Pulmonary artery endothelial cell (primary cell): ENCODE measurements at regions not wholly inside any gene's neighbourhood (a gene's known extent, or its start where the extent isn't known, plus 50 kb on each side); places are given as distances from the start of the nearest gene placed in this dataset.

ENCODE experiments used
- DNase-seq: peaks from one replicate; pipeline ENCODE4 v3.0.0-alpha.2; 2011; ENCODE audit warnings: low read depth, low spot score

DNA sequence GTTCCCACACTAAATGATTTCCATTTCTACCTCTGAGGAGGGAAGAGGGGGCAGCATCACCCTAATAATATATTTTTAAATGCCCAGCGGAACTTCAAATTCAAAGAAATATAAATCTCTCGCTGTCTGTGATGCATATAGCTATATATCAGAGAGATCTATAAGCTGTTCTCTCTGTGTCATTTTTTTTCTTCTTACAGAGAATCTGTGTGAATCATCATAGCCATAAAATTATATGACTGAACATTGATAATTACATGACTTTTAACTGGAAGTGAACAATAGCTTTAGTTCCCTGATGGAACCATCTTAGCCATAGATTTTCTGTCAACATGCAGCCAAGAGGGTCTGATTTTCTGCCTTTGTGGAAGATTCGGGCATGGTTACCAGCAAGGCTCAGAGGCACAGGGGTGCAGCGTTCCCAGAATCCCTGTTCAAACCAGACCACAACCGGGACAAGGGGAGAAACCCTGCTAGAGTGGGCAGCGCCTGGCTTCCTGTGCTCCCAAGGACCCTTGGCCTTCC is 93.7 kb upstream of the OSMR start:
- DNase-seq, result no peak

DNA sequence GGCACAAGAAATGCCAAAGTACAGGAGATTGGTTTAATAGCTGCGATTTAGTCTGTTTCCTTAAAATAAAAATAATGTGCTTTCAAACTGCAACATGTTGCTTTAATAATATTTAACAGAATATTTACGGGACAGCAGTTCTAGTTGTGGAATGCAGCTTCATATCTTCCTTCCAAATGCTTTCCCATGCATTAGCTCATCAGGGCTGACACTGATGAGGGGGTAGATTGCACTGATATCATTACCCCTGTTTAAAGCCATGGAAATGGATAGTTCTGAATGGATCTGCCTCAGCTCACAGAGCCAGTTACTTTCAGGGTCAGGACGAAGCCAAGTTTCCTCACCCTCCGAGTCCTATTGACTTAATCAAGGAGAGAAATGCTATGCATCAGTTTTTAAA is 93.2 kb upstream of the OSMR start:
- no peak for DNase-seq

DNA sequence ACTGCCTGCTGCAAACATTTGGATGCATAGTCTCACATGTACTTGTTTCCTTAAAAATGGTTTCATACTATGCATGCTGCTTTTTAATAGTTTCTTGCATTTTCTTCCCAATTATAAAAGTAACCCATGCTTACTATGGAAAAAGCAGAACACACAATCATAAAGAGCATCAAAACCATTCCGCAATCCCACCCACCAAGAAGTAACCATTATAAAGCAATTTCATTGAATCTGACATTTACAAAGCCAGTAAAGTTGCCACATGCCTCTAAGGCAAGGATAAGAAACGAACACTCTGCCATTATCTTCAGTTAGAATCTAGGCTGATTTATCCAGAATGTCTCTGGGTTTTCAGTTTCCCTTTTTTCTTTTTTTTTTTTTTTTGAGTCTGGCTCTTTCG is 92.7 kb upstream of the OSMR start:
- no peak for DNase-seq

DNA sequence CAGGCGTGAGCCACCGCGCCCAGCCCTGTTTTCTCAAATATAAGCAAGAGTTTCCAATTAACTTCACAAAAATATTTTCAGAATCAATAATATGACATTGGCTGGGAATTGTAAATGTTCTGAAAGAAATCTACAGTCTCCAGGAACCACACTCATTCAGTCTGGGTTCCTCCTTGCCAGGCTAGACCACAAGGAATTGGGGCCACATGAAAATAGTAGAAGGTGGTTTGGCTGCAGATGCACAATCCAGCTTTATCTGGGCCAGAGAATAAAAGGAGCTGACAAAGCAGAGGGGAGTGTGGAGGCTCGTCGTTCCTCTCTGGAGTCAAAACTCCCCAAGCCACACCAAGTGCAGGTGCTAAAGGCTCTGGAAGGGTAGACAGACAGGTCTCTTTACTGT is 92.0 kb upstream of the OSMR start:
- no peak for DNase-seq

DNA sequence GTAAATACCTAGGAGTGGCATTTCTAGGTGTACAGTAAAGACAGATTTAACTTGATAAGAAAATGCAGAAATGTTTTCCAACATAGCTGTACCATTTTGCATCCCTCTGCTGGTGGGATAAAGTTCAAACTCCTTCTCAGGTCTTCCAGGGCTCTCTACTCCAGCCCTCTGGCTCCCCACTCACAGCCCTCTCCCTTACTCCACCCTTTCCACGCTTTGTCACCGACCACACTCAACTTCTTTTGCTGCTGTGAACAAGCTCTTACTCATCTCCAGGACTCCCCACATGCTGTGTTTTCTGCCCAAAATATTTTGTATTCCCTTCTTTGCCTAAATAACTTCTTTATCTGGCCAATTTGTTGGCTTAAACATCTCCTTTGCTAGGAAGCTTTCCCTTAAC is 90.6 kb upstream of the OSMR start:
- DNase-seq, result no peak

DNA sequence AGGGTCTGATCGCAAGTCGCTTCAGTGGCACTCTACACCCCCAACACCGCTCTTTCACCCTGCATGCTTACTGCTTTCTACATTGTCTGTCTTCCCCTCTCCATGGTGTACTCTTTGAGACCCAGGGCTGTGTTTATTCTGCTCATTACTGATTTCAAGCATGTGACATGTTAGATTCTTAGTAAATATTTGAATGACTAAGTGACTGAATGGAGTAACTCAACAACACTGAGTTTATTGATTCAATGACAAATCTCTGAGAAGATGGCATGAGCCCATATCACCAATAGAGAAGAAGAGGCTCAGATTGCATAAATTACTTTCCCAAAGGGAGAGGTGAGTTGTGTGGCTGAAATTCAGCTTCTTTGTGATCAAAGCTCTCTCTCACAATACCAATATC is 89.7 kb upstream of the OSMR start:
- no peak for DNase-seq

DNA sequence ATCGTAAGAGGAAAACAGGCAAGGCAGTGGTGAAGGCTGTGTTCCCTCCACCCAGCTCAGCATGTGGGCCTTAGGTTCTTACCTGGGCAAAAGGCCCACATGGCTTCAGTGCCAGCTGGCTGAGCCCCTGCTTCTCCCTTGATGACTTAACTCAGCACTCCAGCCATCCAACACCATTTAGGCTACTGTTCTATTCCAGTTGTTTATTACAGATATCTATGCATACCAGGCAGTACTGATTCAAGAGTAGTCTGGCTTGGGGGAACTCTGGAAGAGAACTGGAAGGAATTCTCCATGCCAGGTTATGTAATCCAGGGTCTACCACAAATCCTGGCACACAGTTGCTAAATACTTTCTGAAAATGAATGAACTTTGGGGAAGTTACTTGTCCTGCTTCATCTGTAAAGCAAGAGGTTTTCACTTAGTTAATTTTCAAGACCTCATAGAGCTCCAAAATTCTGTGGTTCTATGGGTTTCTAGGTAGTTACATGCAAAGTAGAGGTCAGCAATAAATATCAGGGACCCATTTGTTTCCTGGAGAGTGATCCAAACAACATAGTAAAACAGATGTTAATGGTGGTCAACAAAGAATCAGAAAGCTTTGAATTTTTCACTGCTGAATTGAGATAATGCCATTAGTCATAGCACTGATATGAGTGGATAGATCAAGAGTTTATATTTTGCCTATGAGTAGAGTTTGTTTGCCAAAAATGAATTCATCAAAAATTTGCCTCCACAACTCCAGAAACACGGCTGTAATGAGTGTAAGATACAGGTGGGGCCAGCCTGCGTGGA is 88.2 kb upstream of the OSMR start:
- no peak for DNase-seq

DNA sequence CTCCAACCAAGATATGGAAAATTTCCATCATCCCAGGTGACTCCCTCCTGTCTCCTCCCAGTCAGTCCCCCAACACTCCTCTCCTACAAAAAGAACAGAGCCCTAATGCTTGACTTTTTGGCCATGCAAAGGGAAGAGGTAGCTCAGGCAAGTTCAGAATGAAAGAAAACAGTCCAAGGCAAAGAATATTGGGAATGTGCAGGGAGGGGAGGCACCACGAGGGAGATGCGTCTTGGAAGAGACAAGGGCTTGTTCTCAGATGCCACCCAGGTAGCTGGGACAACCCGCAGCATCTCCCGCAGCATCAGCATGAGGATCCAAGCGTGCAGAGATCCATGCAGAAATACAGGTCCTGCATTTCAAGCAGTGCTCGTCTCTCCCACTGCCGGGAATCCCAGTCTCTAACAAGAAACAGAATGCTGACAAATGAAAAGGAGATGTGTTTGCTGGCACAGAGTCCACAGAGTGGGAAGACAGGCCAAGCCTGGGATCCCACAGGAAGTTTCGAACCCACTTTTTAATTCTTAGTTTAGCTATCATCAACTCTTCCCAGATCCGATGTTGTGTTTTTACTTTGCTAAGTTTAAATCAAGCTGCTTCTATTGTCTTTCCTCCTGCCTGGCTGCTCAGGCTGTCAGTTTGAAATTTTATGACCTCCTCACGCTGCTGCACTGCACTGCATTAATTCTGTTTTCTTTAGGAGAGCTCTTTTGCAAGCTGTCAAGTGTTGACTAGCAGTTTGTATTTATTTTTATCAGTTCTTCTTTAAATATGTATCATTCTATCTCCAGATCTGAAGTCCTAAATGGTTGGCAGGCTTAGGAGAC is 86.8 kb upstream of the OSMR start:
- DNase-seq, result no peak

DNA sequence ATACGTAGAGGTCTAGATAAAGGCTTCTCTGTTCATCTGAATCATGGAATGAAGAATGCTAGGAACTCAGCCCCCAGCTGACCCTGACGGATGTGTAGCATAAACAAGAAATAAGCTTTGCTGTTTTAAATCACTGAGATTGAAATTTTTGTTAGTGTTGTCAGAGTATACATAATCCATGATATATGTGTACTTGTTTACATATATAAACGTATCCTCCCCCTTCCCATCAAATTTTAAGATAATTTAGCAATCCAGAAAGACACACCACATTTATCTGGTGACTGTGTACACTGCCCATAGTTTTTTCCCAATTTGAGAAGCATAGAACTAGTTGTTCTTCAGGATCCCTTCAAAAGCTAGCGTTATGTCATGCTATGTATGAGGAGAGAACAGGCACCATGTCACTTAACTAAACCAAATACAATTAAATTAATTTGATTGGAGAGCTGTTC is 80.8 kb upstream of the OSMR start:
- DNase-seq, result no peak

DNA sequence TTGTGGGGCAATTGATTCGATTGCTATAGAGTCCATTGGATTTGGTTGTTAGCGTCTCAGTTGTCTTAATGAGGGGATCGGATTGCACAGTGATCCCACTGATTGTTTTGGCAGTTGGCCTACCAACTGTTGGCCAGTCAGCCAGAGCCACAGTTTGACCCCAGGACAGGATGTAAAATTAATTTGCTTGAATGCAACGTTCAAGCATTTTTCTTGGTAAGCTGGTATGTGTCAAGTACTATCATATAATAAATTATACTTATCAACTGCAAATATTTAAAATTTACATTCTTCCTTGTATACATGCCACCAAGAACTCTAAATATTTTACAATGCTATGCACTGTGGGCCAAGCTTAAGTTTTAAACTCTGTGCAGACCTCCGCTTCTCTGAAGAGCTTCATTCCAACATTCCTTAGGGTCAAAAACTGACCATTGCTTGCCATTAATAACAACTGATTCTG is 80.4 kb upstream of the OSMR start:
- no peak for DNase-seq

DNA sequence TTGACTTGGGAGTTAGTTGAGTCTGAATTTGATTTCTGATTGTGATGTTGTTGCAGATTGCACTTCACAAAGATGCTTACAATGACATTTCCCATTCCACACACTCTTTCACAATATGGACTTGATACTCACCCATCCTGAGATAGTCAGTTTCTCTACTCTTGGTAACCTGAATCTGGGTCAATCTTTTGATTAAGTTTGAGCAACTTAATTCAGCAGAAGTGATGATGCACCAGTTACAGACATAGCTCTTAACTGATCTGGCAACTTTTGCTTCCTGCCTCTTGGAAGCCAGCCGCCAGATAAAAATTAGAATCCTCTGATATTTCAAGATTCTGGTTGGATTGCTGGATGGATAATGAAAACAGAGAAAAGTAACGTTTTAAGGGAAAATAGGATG is 79.7 kb upstream of the OSMR start:
- DNase-seq, result no peak

DNA sequence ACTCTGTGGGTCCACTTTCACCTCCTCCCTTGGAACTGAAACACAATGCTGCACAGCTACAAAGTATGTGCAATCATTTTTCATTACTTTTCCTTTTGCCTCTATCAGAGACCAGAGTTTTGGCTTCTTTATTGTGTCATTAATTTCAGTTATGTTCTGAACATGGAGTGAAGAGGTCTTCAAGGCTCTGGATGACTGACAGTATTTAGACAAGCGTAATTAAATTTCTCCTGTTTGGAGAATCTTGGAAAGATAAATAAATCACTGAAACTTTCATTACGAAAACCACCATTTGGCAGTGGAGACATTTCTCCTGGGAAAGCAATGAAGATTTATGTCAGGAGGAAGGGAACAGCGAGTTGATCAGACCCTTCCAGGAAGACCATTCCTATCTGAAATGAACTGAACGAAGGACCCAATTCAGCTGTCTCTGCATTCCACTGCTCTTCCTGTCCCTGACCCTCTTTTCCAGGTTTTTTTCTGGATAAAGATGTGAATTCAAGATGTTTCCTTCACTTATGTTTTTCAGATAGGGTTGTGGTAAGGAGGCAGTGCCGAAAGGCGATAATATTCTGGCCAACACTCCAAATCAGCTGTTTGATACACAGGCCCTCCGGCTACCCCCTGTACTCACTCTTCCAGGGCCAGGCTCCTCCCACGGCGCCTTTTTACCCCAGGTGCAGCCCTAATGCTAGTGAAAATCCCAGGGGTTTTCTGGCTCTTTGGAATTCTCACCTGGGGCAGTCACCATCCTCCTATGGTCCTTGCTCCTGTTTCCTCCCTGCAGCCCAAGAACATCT is 77.2 kb upstream of the OSMR start:
- no peak for DNase-seq

DNA sequence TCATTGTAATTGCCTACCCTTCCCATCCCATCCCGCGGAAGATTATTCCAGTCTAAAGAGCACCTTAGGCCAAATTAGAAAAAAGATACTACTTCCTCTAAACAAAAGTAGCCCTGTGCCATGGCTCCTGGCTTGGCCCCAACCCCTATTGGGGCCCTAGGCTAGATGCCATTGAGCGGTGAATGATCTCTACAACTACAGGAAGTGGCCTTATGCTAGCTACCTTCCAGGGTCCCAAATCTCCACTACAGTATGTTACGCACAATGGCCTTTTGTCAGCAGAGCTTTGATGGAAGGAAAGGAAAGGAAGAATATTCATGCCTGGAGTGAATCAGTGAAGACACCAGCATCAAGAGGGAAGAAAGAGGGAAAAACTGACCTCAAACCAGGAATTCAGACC is 73.3 kb upstream of the OSMR start:
- no peak for DNase-seq

DNA sequence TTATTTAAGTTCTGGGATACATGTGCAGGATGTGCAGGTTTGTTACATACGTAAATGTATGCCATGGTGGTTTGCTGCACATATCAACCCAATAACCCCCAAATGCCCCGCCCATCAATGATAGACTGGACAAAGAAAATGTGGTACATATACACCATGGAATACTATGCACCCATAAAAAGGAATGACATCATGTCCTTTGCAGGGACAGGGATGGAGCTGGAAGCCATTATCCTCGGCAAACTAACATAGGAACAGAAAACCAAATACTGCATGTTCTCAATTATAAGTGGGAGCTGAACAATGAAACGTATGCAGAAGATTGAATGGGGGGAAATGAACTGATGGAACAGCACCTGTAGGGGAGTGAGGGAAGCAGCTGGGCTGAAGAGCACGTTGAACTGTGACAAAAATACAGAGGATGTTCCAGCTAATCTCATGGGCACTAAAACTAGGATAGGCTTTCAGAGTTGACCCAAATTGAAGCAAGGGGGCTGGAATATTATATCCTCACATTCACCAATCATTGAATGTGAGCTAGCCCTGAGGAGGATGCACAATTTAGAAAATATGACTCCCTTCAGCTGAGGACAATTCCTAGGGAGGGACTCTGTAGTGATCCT is 70.5 kb upstream of the OSMR start:
- no peak for DNase-seq

DNA sequence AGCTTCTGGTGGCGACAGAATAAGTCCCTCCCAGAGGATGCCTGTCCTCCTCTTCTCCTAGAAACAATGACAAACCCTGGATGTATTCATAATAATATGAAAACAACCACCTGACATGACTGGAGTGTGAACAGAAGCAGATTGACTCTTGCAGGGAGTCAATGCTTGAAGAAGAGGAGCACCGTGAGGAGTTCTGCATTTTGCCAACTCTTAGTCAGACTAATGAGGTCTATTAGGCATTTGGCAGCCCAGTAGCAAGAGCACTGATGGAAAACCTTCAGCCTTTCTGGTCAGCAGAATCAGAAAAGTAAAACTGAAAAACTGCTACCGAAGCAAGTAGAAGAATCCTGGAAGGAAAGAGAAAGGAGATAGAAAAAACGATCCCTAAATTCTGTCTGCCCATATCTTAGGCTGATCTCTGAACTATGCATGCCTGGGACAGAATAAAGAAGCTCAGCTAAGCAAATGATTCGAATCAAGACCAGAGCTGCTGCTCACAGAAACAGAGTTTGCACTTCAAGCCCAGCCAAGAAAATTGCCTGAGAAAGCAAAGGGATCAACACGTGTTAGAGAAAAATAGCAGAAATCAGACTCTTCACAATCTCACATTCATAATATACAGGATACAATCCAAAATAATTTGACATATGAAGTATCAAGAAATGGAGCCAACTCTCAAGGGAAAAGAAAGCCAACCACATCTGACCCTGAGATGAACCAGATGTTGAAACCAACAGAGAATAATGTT is 69.5 kb upstream of the OSMR start:
- no peak for DNase-seq

DNA sequence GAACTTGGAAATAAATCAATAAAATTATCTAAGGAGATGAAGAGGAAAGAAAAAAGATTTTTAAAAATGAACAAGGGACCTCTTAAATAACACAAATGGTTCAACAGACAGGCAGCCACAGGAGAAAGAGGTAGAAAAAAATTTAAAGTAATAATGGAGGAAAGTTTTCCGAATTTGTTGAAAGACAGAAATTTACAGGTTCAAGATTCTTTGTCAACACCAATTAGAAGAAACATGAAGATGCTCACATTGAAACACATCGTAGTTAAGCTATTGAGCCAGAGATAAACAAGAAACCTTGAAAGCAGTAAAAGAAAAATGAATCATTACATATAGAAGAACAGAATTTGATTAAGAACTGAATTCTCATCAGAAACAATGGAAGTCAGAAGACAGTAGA is 68.7 kb upstream of the OSMR start:
- DNase-seq, result no peak

DNA sequence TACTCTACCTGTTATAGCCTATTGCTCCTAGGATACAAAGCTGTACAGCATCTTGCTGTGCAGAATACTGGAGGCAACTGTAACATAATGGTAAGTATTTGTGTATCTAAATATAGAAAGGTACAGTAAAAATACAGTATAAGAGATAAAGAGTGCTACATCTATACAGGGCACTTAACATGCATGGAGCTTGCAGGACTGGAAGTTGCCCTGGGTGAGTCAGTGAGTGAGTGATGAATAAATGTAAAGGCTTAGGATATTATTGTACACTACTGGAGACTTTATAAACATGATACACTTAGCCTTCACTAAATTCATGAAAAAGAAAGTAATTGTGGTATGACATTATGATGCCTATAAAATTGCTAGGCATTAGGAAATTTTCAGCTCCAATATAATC is 65.5 kb upstream of the OSMR start:
- no peak for DNase-seq

DNA sequence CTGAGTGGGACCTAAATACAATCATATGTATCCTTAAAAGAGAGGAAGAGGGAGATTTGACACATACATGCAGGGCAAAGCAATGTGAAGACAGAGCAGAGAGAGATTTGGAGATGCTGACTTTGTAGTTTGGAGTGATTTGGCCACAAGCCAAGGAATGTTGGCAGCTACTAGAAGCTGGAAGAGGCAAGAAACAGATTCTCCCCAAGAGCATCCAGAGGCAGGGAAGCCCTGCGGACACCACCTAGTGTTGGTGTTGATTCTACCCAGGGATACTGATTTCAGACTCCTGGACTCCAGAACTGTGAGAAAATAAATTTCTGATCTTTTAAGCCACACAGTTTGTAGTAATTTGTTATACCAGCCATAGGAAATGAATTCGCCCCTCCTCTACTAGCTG is 64.9 kb upstream of the OSMR start:
- peak; percentile 13 for DNase-seq

DNA sequence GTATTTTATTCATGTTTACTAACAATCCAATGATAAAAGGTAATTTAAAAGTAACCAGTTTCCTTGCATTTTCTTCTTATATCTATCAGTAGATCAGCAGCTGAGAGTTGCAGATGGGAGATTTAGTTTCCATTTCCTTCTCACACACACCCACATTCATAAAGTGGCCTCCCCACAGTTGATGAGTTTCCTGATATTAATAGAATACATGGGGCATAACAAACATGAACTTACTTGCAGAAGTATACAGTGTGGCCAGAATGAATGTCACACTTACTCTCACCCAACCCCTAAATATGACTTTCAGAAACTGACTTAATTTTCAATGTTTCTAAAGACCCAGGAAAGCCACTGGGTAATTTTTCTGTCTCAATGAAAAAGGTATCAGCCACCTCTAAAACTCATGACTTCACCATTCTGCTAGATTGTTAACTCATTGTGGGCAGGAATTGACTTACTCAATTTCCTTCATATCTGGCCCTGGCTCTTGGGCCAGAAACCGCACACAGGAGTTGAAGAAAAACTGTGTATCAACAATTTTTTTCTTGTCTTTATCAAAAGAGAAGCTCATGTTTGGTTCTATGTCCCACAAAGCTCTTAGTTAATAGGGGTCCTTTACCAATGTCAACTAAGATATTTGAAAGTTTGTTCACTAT is 63.5 kb upstream of the OSMR start:
- no peak for DNase-seq

DNA sequence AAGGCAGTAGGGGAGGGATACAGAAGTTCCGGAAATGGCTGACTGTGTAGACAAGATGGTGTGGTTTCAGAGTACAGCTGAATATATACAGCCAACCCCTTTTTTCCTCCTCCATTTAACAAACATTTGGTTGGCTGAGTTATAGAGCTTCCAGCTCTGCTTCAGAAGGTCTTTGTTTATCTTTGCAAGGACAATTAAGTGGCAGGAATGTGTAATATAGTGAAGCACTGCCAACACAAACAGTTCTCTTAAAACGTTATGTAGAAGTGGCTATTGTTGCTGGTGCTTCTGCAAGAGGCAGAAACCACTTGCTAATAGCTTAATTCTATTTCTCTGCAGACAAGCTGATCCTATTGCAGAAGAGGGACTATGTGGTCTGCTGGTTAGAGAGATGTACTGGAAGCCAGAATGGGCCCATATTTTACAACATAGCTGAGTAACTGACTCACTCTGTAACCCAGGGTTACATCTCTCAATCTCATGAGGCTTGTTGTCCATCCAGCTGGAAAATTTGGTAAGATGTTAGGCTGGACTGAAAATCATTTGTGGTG is 62.7 kb upstream of the OSMR start:
- peak; percentile 86 for DNase-seq
